ENCODE measurements at regions not wholly inside any gene's neighbourhood (a gene's known extent, or its start where the extent isn't known, plus 50 kb on each side); places are given as distances from the start of the nearest gene placed in this dataset.

GRCh38 chr2:221850076-221850475, 278.0 kb upstream of the EPHA4 start (continued):
- no peak for TF ChIP-seq CTCF (IDR thresholded peaks at IDR 0.05; ENCODE audit: control extremely low read depth in 1 of 3, insufficient read depth in 1 of 3, low read depth in 1 of 3, low read length in 3 of 3)
- no peak for TF ChIP-seq TBP (IDR thresholded peaks at IDR 0.05; ENCODE audit: low read depth, low read length)
- TF ChIP-seq MAFK (IDR thresholded peaks at IDR 0.05; ENCODE audit: low read depth, low read length), result no peak
- no peak for TF ChIP-seq TAF1 (IDR thresholded peaks at IDR 0.05; ENCODE audit: low read depth, low read length)
- TF ChIP-seq ATF2 (IDR thresholded peaks at IDR 0.05; ENCODE audit: low read length), result no peak
- no peak for TF ChIP-seq TCF12 (IDR thresholded peaks at IDR 0.05; ENCODE audit: low read depth, low read length)
- TF ChIP-seq POLR2A (IDR thresholded peaks at IDR 0.05; ENCODE audit: control extremely low read depth in 1 of 2, low read depth in 2 of 2, low read length in 2 of 2), result no peak

Data from H1 (cell line).